ENCODE measurements at regions not wholly inside any gene's neighbourhood (a gene's known extent, or its start where the extent isn't known, plus 50 kb on each side); places are given as distances from the start of the nearest gene placed in this dataset.
"Not testable (repeated sequence)": the region's sequence is repeated elsewhere in the genome, so short reads cannot be mapped to it uniquely, and the experiment has no call there.

DNA sequence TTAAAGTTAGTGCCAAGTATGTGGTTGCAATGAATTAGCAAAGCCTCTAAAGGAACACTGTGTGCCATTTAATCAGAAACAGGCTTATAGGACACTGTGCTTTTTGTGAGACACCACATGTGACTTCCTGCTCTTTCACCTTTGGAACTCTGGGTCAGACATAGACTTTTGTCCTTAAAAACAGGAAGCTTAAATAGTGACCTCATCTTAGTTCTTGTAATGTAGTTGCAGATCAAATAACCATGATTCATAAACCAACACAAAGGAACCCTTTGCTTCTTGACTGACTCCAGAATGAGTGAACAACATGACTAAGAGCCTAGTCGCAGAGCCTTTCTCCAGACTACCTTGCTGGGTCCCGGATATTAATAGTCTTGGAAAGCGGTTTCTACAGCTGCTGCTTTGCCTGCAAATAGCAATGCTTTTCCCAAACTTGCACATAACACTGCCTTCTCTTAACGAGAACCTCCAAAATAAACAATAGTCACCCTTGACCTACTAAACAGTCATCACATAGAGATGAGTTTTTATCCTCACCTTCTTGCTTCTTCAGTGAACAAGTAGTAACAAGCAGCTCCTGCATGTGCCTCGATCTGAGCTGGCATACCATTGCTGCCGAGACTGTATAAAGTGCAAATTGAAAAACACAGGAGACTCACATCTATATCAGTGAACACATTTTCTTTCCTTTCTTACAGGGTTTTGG, 1947.0 kb downstream of the FOXD4L5 start:
- H3K27me3 ChIP-seq (ENCODE audit: control insufficient read depth in 1 of 2, insufficient read depth in 2 of 2, low read length in 2 of 2); ATAC-seq; H3K4me1 ChIP-seq (ENCODE audit: insufficient read depth, low read length); H4K20me1 ChIP-seq (ENCODE audit: insufficient read depth, low read length); CTCF ChIA-PET (ENCODE audit: low intra/inter-chr PET ratio, low total read pairs); FAIRE-seq; H3K9me3 ChIP-seq (ENCODE audit: low read length); intact Hi-C loops (cut with micrococcal nuclease; ENCODE audit: unreplicated experiment); H2AFZ ChIP-seq (ENCODE audit: low read length); H3K79me2 ChIP-seq (ENCODE audit: insufficient read depth, low read length); POLR2A ChIA-PET; H3K4me3 ChIP-seq (replicated peaks in 1 of 3; ENCODE audit: insufficient read depth in 1 of 3, low read depth in 2 of 3, low read length in 3 of 3); in situ Hi-C loops (cut with HindIII; ENCODE audit: extremely low pct_ligation_motif_present, low pct_unique_long_range_greater_than_20kb); H3K36me3 ChIP-seq (replicated peaks in 1 of 2; ENCODE audit: control insufficient read depth in 1 of 2, insufficient read depth in 2 of 2, low read length in 2 of 2); TF ChIP-seq SOX13 (IDR thresholded peaks at IDR 0.05); GABPA (IDR thresholded peaks at IDR 0.05; ENCODE audit: low read depth, low read length): not testable (repeated sequence)
- WGBS (ENCODE audit: low lambda C conversion rate): 23% methylated on average over 3 of the region's 6 CpGs
- Histone ChIP-seq H3K27ac (ENCODE audit: extremely low read length, insufficient read depth, low read length) (peak overlapping the region; percentile 79), H3K4me2 (ENCODE audit: low read depth, low read length) (peak overlapping the region; percentile 22; the same call in 1 of the 2 replicates), H3K9ac (ENCODE audit: insufficient read depth, low read depth, low read length) (peak overlapping the region; percentile 56)
- peak; percentile 44 for DNase-seq (ENCODE audit: low spot score)
- TSS peak; percentile 95 for BruUV-seq (replicated peaks)
- TF ChIP-seq EP300 (IDR thresholded peaks at IDR 0.05; ENCODE audit: low read depth in 2 of 2, low read length in 2 of 2) (peak in 1 of 2 experiments; percentile 40; a peak in 2 of 4 replicates), EP300 (CRISPR knock-in tag; IDR thresholded peaks at IDR 0.05; ENCODE audit: borderline replicate concordance) (peak; percentile 60; the same call in 1 of the 2 replicates), ERF (CRISPR knock-in tag; IDR thresholded peaks at IDR 0.05) (0 out of 2 replicates have a peak, but pooled peaks have one; percentile 26), NR2F1 (CRISPR knock-in tag; IDR thresholded peaks at IDR 0.05) (peak in 1 of 2 experiments; percentile 39; a peak in 1 of 4 replicates), ESRRA (CRISPR knock-in tag; IDR thresholded peaks at IDR 0.05; ENCODE audit: low read depth) (0 out of 2 replicates have a peak, but pooled peaks have one; percentile 31), GATAD2A (CRISPR knock-in tag; IDR thresholded peaks at IDR 0.05) (peak; percentile 84), NR2F6 (IDR thresholded peaks at IDR 0.05) (peak; percentile 53; the same call in 1 of the 2 replicates), NR2F6 (CRISPR knock-in tag; IDR thresholded peaks at IDR 0.05) (peak; percentile 76), SOX13 (CRISPR knock-in tag; conservative IDR thresholded peaks at IDR 0.05 in 1 of 2, IDR thresholded peaks at IDR 0.05 in 1 of 2) (peak in 1 of 2 experiments; percentile 66; a peak in 2 of 4 replicates), ZBTB21 (CRISPR knock-in tag; IDR thresholded peaks at IDR 0.05) (peak; percentile 45; the same call in 1 of the 2 replicates), HMG20A (CRISPR knock-in tag; IDR thresholded peaks at IDR 0.05; ENCODE audit: borderline replicate concordance) (peak; percentile 56; the same call in 1 of the 2 replicates), ZNF3 (CRISPR knock-in tag; IDR thresholded peaks at IDR 0.05) (0 out of 2 replicates have a peak, but pooled peaks have one; percentile 47), ATF7 (IDR thresholded peaks at IDR 0.05) (peak; percentile 87), ATF7 (CRISPR knock-in tag; IDR thresholded peaks at IDR 0.05) (peak; percentile 55; the same call in 1 of the 2 replicates), RARA (CRISPR knock-in tag; IDR thresholded peaks at IDR 0.05) (peak; percentile 86), ETV5 (CRISPR knock-in tag; IDR thresholded peaks at IDR 0.05; ENCODE audit: borderline replicate concordance) (peak; percentile 75), GABPA (CRISPR knock-in tag; IDR thresholded peaks at IDR 0.05; ENCODE audit: low read depth) (peak; percentile 34; the same call in 1 of the 2 replicates), MED1 (CRISPR knock-in tag; IDR thresholded peaks at IDR 0.05) (peak; percentile 91)
- TF ChIP-seq, protein P1, sequence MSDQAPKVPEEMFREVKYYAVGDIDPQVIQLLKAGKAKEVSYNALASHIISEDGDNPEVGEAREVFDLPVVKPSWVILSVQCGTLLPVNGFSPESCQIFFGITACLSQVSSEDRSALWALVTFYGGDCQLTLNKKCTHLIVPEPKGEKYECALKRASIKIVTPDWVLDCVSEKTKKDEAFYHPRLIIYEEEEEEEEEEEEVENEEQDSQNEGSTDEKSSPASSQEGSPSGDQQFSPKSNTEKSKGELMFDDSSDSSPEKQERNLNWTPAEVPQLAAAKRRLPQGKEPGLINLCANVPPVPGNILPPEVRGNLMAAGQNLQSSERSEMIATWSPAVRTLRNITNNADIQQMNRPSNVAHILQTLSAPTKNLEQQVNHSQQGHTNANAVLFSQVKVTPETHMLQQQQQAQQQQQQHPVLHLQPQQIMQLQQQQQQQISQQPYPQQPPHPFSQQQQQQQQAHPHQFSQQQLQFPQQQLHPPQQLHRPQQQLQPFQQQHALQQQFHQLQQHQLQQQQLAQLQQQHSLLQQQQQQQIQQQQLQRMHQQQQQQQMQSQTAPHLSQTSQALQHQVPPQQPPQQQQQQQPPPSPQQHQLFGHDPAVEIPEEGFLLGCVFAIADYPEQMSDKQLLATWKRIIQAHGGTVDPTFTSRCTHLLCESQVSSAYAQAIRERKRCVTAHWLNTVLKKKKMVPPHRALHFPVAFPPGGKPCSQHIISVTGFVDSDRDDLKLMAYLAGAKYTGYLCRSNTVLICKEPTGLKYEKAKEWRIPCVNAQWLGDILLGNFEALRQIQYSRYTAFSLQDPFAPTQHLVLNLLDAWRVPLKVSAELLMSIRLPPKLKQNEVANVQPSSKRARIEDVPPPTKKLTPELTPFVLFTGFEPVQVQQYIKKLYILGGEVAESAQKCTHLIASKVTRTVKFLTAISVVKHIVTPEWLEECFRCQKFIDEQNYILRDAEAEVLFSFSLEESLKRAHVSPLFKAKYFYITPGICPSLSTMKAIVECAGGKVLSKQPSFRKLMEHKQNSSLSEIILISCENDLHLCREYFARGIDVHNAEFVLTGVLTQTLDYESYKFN (CRISPR knock-in tag; conservative IDR thresholded peaks at IDR 0.05): peak; percentile 72
- TF ChIP-seq, protein P2, sequence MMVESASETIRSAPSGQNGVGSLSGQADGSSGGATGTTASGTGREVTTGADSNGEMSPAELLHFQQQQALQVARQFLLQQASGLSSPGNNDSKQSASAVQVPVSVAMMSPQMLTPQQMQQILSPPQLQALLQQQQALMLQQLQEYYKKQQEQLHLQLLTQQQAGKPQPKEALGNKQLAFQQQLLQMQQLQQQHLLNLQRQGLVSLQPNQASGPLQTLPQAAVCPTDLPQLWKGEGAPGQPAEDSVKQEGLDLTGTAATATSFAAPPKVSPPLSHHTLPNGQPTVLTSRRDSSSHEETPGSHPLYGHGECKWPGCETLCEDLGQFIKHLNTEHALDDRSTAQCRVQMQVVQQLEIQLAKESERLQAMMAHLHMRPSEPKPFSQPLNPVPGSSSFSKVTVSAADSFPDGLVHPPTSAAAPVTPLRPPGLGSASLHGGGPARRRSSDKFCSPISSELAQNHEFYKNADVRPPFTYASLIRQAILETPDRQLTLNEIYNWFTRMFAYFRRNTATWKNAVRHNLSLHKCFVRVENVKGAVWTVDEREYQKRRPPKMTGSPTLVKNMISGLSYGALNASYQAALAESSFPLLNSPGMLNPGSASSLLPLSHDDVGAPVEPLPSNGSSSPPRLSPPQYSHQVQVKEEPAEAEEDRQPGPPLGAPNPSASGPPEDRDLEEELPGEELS (CRISPR knock-in tag; IDR thresholded peaks at IDR 0.05): 0 out of 2 replicates have a peak, but pooled peaks have one; percentile 29
